ENCODE measurements at regions not wholly inside any gene's neighbourhood (a gene's known extent, or its start where the extent isn't known, plus 50 kb on each side); places are given as distances from the start of the nearest gene placed in this dataset.

- Histone ChIP-seq H3K4me3 (no peak overlapping the region), H3K27me3 (ENCODE audit: insufficient read depth in 3 of 3, low read length in 2 of 3) (no peaks in the 10 kb centered on the region), H3K36me3 (ENCODE audit: insufficient read depth in 1 of 2, low read depth in 1 of 2) (no peaks in the 10 kb centered on the region), H3K4me1 (no peaks in the 10 kb centered on the region), H3K27ac (no peak overlapping the region), H3K9me3 (no peaks in the 10 kb centered on the region)
- DNase-seq (no peak), ATAC-seq (no peak)
- WGBS, 3 donors = 90 to 100% (median 95%) methylated on average over 1 of the region's 1 CpG
- TF ChIP-seq CTCF (IDR thresholded peaks at IDR 0.05) = no peak
- intact Hi-C loops (cut with DNase I) = no loop called here
Measured at GRCh38 chr7:145534301-145534700, 582.3 kb upstream of the CNTNAP2 start.

- DNase-seq (no peak), ATAC-seq (no peak)
Measured at GRCh38 chr7:145520284-145520683, 596.3 kb upstream of the CNTNAP2 start.

GRCh38 chr7:145511004-145511403 is 605.6 kb upstream of the CNTNAP2 start:
- no peaks in the 10 kb centered on the region for H3K4me1 ChIP-seq
- no peaks in the 10 kb centered on the region for H3K27me3 ChIP-seq (ENCODE audit: insufficient read depth in 3 of 3, low read length in 2 of 3)
- DNase-seq = no peak
- H3K4me3 ChIP-seq = no peak overlapping the region
- H3K9me3 ChIP-seq = peaks cover 4% of the 10 kb centered on the region
- 69 to 70% (median 70%) methylated on average over 2 of the region's 2 CpGs for WGBS, 3 donors
- ATAC-seq = no peak
- no peaks in the 10 kb centered on the region for H3K36me3 ChIP-seq (ENCODE audit: insufficient read depth in 1 of 2, low read depth in 1 of 2)
- no peak overlapping the region for H3K27ac ChIP-seq
- intact Hi-C loops (cut with DNase I) = no loop called here
- TF ChIP-seq CTCF (IDR thresholded peaks at IDR 0.05) = no peak

More at GRCh38 chr7:145520284-145520683, 596.3 kb upstream of the CNTNAP2 start:
- WGBS, 3 donors = 65 to 72% (median 70%) methylated on average over 3 of the region's 3 CpGs
- Histone ChIP-seq H3K27ac (no peak overlapping the region), H3K4me1 (no peaks in the 10 kb centered on the region), H3K9me3 (peaks cover 3% of the 10 kb centered on the region), H3K36me3 (ENCODE audit: insufficient read depth in 1 of 2, low read depth in 1 of 2) (no peaks in the 10 kb centered on the region), H3K4me3 (no peak overlapping the region), H3K27me3 (ENCODE audit: insufficient read depth in 3 of 3, low read length in 2 of 3) (peaks cover 0 to 2% (median 0%) of the 10 kb centered on the region in 3 donors)
- intact Hi-C loops (cut with DNase I) = no loop called here
- TF ChIP-seq CTCF (IDR thresholded peaks at IDR 0.05) = no peak

- WGBS, 3 donors = 78 to 89% (median 85%) methylated on average over 3 of the region's 3 CpGs
- intact Hi-C loops (cut with DNase I) = no loop called here
- Histone ChIP-seq H3K9me3 (no peaks in the 10 kb centered on the region), H3K4me3 (no peak overlapping the region), H3K4me1 (no peaks in the 10 kb centered on the region), H3K27ac (no peak overlapping the region), H3K36me3 (ENCODE audit: insufficient read depth in 1 of 2, low read depth in 1 of 2) (no peaks in the 10 kb centered on the region), H3K27me3 (ENCODE audit: insufficient read depth in 3 of 3, low read length in 2 of 3) (no peaks in the 10 kb centered on the region)
- DNase-seq = no peak
- no peak for ATAC-seq
- no peak for TF ChIP-seq CTCF (IDR thresholded peaks at IDR 0.05)
Measured at GRCh38 chr7:145497911-145498525, 618.6 kb upstream of the CNTNAP2 start.

GRCh38 chr7:145490356-145490755 is 626.2 kb upstream of the CNTNAP2 start:
- TF ChIP-seq CTCF (IDR thresholded peaks at IDR 0.05) = no peak
- H3K27me3 ChIP-seq (ENCODE audit: insufficient read depth in 3 of 3, low read length in 2 of 3) = no peaks in the 10 kb centered on the region
- no peak overlapping the region for H3K27ac ChIP-seq
- peaks cover 10% of the 10 kb centered on the region for H3K9me3 ChIP-seq
- no peaks in the 10 kb centered on the region for H3K36me3 ChIP-seq (ENCODE audit: insufficient read depth in 1 of 2, low read depth in 1 of 2)
- no peaks in the 10 kb centered on the region for H3K4me1 ChIP-seq
- no peak overlapping the region for H3K4me3 ChIP-seq
- DNase-seq (no peak), ATAC-seq (no peak)
- WGBS, 3 donors = 81 to 88% (median 86%) methylated on average over 1 of the region's 1 CpG
- intact Hi-C loops (cut with DNase I) = no loop called here
